DMS53 (cell line): ENCODE measurements at regions not wholly inside any gene's neighbourhood (a gene's known extent, or its start where the extent isn't known, plus 50 kb on each side); places are given as distances from the start of the nearest gene placed in this dataset.
A peak's percentile ranks its signal among the peaks of the same experiment; 100 is the strongest.

Experiments
- DNase-seq: peaks from one replicate; lab custom pipeline; 2025; lab: John Stamatoyannopoulos, UW

- peak; percentile 80 for DNase-seq
Observed at GRCh38 chr14:42224053-42224888, 617.6 kb downstream of the LRFN5 start.

- peak; percentile 60 for DNase-seq
Observed at GRCh38 chr14:42222924-42223471, 616.3 kb downstream of the LRFN5 start.

- peak; percentile 42 for DNase-seq
Observed at GRCh38 chr14:42214981-42215491, 608.4 kb downstream of the LRFN5 start.

- no peak for DNase-seq
Observed at GRCh38 chr14:42200957-42201356, 594.3 kb downstream of the LRFN5 start.

- DNase-seq, result no peak
Observed at GRCh38 chr14:42198010-42198409, 591.3 kb downstream of the LRFN5 start.

GRCh38 chr14:42192738-42193653 lies 586.3 kb downstream of the LRFN5 start:
- peak; percentile 79 for DNase-seq

GRCh38 chr14:42190744-42191143 lies 584.1 kb downstream of the LRFN5 start:
- no peak for DNase-seq

- no peak for DNase-seq
Observed at GRCh38 chr14:42187846-42188245, 581.2 kb downstream of the LRFN5 start.

- DNase-seq, result no peak
Observed at GRCh38 chr14:42185718-42186117, 579.0 kb downstream of the LRFN5 start.

- peak; percentile 89 for DNase-seq
Observed at GRCh38 chr14:42174357-42174756, 567.7 kb downstream of the LRFN5 start.

- no peak for DNase-seq
Observed at GRCh38 chr14:42173206-42173605, 566.5 kb downstream of the LRFN5 start.

GRCh38 chr14:42172304-42172703 lies 565.6 kb downstream of the LRFN5 start:
- no peak for DNase-seq

GRCh38 chr14:42163136-42163535 lies 556.5 kb downstream of the LRFN5 start:
- DNase-seq, result peak; percentile 14

GRCh38 chr14:42159138-42159537 lies 552.5 kb downstream of the LRFN5 start:
- no peak for DNase-seq

GRCh38 chr14:42149609-42150261 lies 543.1 kb downstream of the LRFN5 start:
- DNase-seq, result no peak

- no peak for DNase-seq
Observed at GRCh38 chr14:42145766-42146165, 539.1 kb downstream of the LRFN5 start.

GRCh38 chr14:42143114-42143513 lies 536.4 kb downstream of the LRFN5 start:
- no peak for DNase-seq

GRCh38 chr14:42141328-42141727 lies 534.7 kb downstream of the LRFN5 start:
- DNase-seq, result no peak

GRCh38 chr14:42140831-42141279 lies 534.2 kb downstream of the LRFN5 start:
- DNase-seq, result peak; percentile 3

- no peak for DNase-seq
Observed at GRCh38 chr14:42140001-42140400, 533.3 kb downstream of the LRFN5 start.

- no peak for DNase-seq
Observed at GRCh38 chr14:42138406-42138805, 531.7 kb downstream of the LRFN5 start.

- no peak for DNase-seq
Observed at GRCh38 chr14:42130815-42131214, 524.1 kb downstream of the LRFN5 start.
